ENCODE measurements at regions not wholly inside any gene's neighbourhood (a gene's known extent, or its start where the extent isn't known, plus 50 kb on each side); places are given as distances from the start of the nearest gene placed in this dataset.

GRCh38 chr1:30460661-30461060, 262.7 kb downstream of the MATN1 start:
- TF ChIP-seq POLR2A (IDR thresholded peaks at IDR 0.05) (no peak), CTCF (IDR thresholded peaks at IDR 0.05 in 8 of 11, conservative IDR thresholded peaks at IDR 0.05 in 3 of 11) (no peak), POLR2AphosphoS5 (IDR thresholded peaks at IDR 0.05) (no peak)

Data from spleen (tissue), 7 donors.